ENCODE measurements at regions not wholly inside any gene's neighbourhood (a gene's known extent, or its start where the extent isn't known, plus 50 kb on each side); places are given as distances from the start of the nearest gene placed in this dataset.

- Histone ChIP-seq H3K4me3 (ENCODE audit: low read depth, low read length) (no peak overlapping the region), H3K4me1 (ENCODE audit: control insufficient read depth, insufficient read depth, low read length, unreplicated experiment) (no peaks in the 10 kb centered on the region), H3K27ac (ENCODE audit: low read depth, low read length) (no peak overlapping the region), H2AFZ (ENCODE audit: low read length, unreplicated experiment) (no peak overlapping the region), H3K79me2 (ENCODE audit: control insufficient read depth, insufficient read depth, low read length, unreplicated experiment) (no peaks in the 10 kb centered on the region), H3K36me3 (ENCODE audit: insufficient read depth, low read length) (no peaks in the 10 kb centered on the region), H3K27me3 (ENCODE audit: insufficient read depth, low read length) (no peaks in the 10 kb centered on the region; the same call in 1 of the 2 replicates)
Measured at GRCh38 chr11:69387409-69387885, 93.5 kb downstream of the MYEOV start.

- Histone ChIP-seq H3K4me3 (ENCODE audit: low read depth, low read length) (no peak overlapping the region), H3K79me2 (ENCODE audit: control insufficient read depth, insufficient read depth, low read length, unreplicated experiment) (no peaks in the 10 kb centered on the region), H3K36me3 (ENCODE audit: insufficient read depth, low read length) (no peaks in the 10 kb centered on the region), H3K4me1 (ENCODE audit: control insufficient read depth, insufficient read depth, low read length, unreplicated experiment) (no peaks in the 10 kb centered on the region), H3K27ac (ENCODE audit: low read depth, low read length) (no peak overlapping the region), H3K27me3 (ENCODE audit: insufficient read depth, low read length) (no peaks in the 10 kb centered on the region; the same call in 1 of the 2 replicates), H2AFZ (ENCODE audit: low read length, unreplicated experiment) (no peak overlapping the region)
Measured at GRCh38 chr11:69388210-69388609, 93.3 kb upstream of the LINC01488 start.

GRCh38 chr11:69388661-69389060, 92.8 kb upstream of the LINC01488 start:
- H3K4me1 ChIP-seq (ENCODE audit: control insufficient read depth, insufficient read depth, low read length, unreplicated experiment): no peaks in the 10 kb centered on the region
- H2AFZ ChIP-seq (ENCODE audit: low read length, unreplicated experiment): no peak overlapping the region
- no peak overlapping the region for H3K4me3 ChIP-seq (ENCODE audit: low read depth, low read length)
- H3K27me3 ChIP-seq (ENCODE audit: insufficient read depth, low read length): no peaks in the 10 kb centered on the region; the same call in 1 of the 2 replicates
- H3K79me2 ChIP-seq (ENCODE audit: control insufficient read depth, insufficient read depth, low read length, unreplicated experiment): no peaks in the 10 kb centered on the region
- no peak overlapping the region for H3K27ac ChIP-seq (ENCODE audit: low read depth, low read length)
- H3K36me3 ChIP-seq (ENCODE audit: insufficient read depth, low read length): no peaks in the 10 kb centered on the region

- Histone ChIP-seq H3K4me3 (ENCODE audit: low read depth, low read length) (no peak overlapping the region), H3K4me1 (ENCODE audit: control insufficient read depth, insufficient read depth, low read length, unreplicated experiment) (no peaks in the 10 kb centered on the region), H2AFZ (ENCODE audit: low read length, unreplicated experiment) (no peak overlapping the region), H3K79me2 (ENCODE audit: control insufficient read depth, insufficient read depth, low read length, unreplicated experiment) (no peaks in the 10 kb centered on the region), H3K27ac (ENCODE audit: low read depth, low read length) (no peak overlapping the region), H3K27me3 (ENCODE audit: insufficient read depth, low read length) (no peaks in the 10 kb centered on the region; the same call in 1 of the 2 replicates), H3K36me3 (ENCODE audit: insufficient read depth, low read length) (no peaks in the 10 kb centered on the region)
Measured at GRCh38 chr11:69390561-69390960, 90.9 kb upstream of the LINC01488 start.

- no peaks in the 10 kb centered on the region for H3K4me1 ChIP-seq (ENCODE audit: control insufficient read depth, insufficient read depth, low read length, unreplicated experiment)
- no peak overlapping the region for H3K4me3 ChIP-seq (ENCODE audit: low read depth, low read length)
- H3K27ac ChIP-seq (ENCODE audit: low read depth, low read length): no peak overlapping the region
- H3K36me3 ChIP-seq (ENCODE audit: insufficient read depth, low read length): no peaks in the 10 kb centered on the region
- no peaks in the 10 kb centered on the region for H3K79me2 ChIP-seq (ENCODE audit: control insufficient read depth, insufficient read depth, low read length, unreplicated experiment)
- no peak overlapping the region for H2AFZ ChIP-seq (ENCODE audit: low read length, unreplicated experiment)
- no peaks in the 10 kb centered on the region; the same call in 1 of the 2 replicates for H3K27me3 ChIP-seq (ENCODE audit: insufficient read depth, low read length)
Measured at GRCh38 chr11:69391192-69392103, 90.0 kb upstream of the LINC01488 start.

GRCh38 chr11:69392104-69392653, 89.3 kb upstream of the LINC01488 start:
- Histone ChIP-seq H2AFZ (ENCODE audit: low read length, unreplicated experiment) (no peak overlapping the region), H3K27me3 (ENCODE audit: insufficient read depth, low read length) (no peaks in the 10 kb centered on the region; the same call in 1 of the 2 replicates), H3K27ac (ENCODE audit: low read depth, low read length) (no peak overlapping the region), H3K36me3 (ENCODE audit: insufficient read depth, low read length) (no peaks in the 10 kb centered on the region), H3K79me2 (ENCODE audit: control insufficient read depth, insufficient read depth, low read length, unreplicated experiment) (no peaks in the 10 kb centered on the region), H3K4me3 (ENCODE audit: low read depth, low read length) (no peak overlapping the region), H3K4me1 (ENCODE audit: control insufficient read depth, insufficient read depth, low read length, unreplicated experiment) (no peaks in the 10 kb centered on the region)

- H3K36me3 ChIP-seq (ENCODE audit: insufficient read depth, low read length): no peaks in the 10 kb centered on the region
- no peaks in the 10 kb centered on the region for H3K4me1 ChIP-seq (ENCODE audit: control insufficient read depth, insufficient read depth, low read length, unreplicated experiment)
- H2AFZ ChIP-seq (ENCODE audit: low read length, unreplicated experiment): no peak overlapping the region
- no peak overlapping the region for H3K27ac ChIP-seq (ENCODE audit: low read depth, low read length)
- no peaks in the 10 kb centered on the region for H3K79me2 ChIP-seq (ENCODE audit: control insufficient read depth, insufficient read depth, low read length, unreplicated experiment)
- H3K4me3 ChIP-seq (ENCODE audit: low read depth, low read length): no peak overlapping the region
- H3K27me3 ChIP-seq (ENCODE audit: insufficient read depth, low read length): no peaks in the 10 kb centered on the region; the same call in 1 of the 2 replicates
Measured at GRCh38 chr11:69393178-69393832, 88.2 kb upstream of the LINC01488 start.

GRCh38 chr11:69393865-69394233, 87.6 kb upstream of the LINC01488 start:
- Histone ChIP-seq H3K36me3 (ENCODE audit: insufficient read depth, low read length) (no peaks in the 10 kb centered on the region), H3K4me1 (ENCODE audit: control insufficient read depth, insufficient read depth, low read length, unreplicated experiment) (no peaks in the 10 kb centered on the region), H3K27ac (ENCODE audit: low read depth, low read length) (no peak overlapping the region), H2AFZ (ENCODE audit: low read length, unreplicated experiment) (no peak overlapping the region), H3K27me3 (ENCODE audit: insufficient read depth, low read length) (no peaks in the 10 kb centered on the region), H3K4me3 (ENCODE audit: low read depth, low read length) (no peak overlapping the region), H3K79me2 (ENCODE audit: control insufficient read depth, insufficient read depth, low read length, unreplicated experiment) (no peaks in the 10 kb centered on the region)

GRCh38 chr11:69394234-69394868, 87.1 kb upstream of the LINC01488 start:
- H3K79me2 ChIP-seq (ENCODE audit: control insufficient read depth, insufficient read depth, low read length, unreplicated experiment): no peaks in the 10 kb centered on the region
- no peak overlapping the region for H3K4me3 ChIP-seq (ENCODE audit: low read depth, low read length)
- H3K27ac ChIP-seq (ENCODE audit: low read depth, low read length): no peak overlapping the region
- H3K27me3 ChIP-seq (ENCODE audit: insufficient read depth, low read length): no peaks in the 10 kb centered on the region
- no peaks in the 10 kb centered on the region for H3K36me3 ChIP-seq (ENCODE audit: insufficient read depth, low read length)
- no peaks in the 10 kb centered on the region for H3K4me1 ChIP-seq (ENCODE audit: control insufficient read depth, insufficient read depth, low read length, unreplicated experiment)
- H2AFZ ChIP-seq (ENCODE audit: low read length, unreplicated experiment): no peak overlapping the region

GRCh38 chr11:69394869-69395246, 86.6 kb upstream of the LINC01488 start:
- Histone ChIP-seq H2AFZ (ENCODE audit: low read length, unreplicated experiment) (no peak overlapping the region), H3K27ac (ENCODE audit: low read depth, low read length) (no peak overlapping the region), H3K4me1 (ENCODE audit: control insufficient read depth, insufficient read depth, low read length, unreplicated experiment) (no peaks in the 10 kb centered on the region)

More at GRCh38 chr11:69394869-69395246, 86.6 kb upstream of the LINC01488 start:
- H3K4me3 ChIP-seq (ENCODE audit: low read depth, low read length): no peak overlapping the region
- no peaks in the 10 kb centered on the region for H3K27me3 ChIP-seq (ENCODE audit: insufficient read depth, low read length)
- H3K36me3 ChIP-seq (ENCODE audit: insufficient read depth, low read length): no peaks in the 10 kb centered on the region
- H3K79me2 ChIP-seq (ENCODE audit: control insufficient read depth, insufficient read depth, low read length, unreplicated experiment): no peaks in the 10 kb centered on the region

Data from ACC112 (cell line).